HG03558 (cell line): ENCODE measurements at regions not wholly inside any gene's neighbourhood (a gene's known extent, or its start where the extent isn't known, plus 50 kb on each side); places are given as distances from the start of the nearest gene placed in this dataset.
"Not testable (repeated sequence)": the region's sequence is repeated elsewhere in the genome, so short reads cannot be mapped to it uniquely, and the experiment has no call there.

Source experiments
- ATAC-seq: cut with Tn5 transposase; IDR thresholded peaks from one replicate; pipeline ENCODE4 v1.9.1; 2021; ENCODE audit warnings: moderate number of reproducible peaks; ENCODE audit not compliant: unreplicated experiment; ENCODE audit errors: extremely low read depth

GRCh38 chr13:24563087-24563486, 50.5 kb upstream of the PARP4 start:
- ATAC-seq: no peak

GRCh38 chr13:24563971-24564370, 51.4 kb upstream of the PARP4 start:
- not testable (repeated sequence) for ATAC-seq

- ATAC-seq: no peak
Observed at GRCh38 chr13:24564881-24565280, 52.3 kb upstream of the PARP4 start.

DNA sequence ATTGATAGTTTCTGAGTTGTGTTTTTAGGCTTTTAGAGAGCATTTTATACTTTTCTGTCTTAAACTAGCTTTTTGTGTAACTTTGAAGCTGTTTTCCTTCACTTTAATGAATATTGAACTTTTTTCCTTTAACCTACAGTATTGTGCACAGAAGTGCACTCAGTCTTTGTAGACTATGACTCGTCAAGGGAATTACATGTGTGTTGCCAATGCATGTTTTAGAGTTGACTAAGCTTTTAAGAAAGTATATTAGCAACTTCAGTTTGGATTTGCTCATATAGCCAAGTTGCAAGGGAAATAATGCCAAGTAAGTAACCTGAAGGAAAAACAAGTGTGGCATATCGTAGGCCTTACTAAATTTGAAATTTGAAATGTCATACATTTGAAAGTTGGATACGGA, 55.0 kb upstream of the PARP4 start:
- not testable (repeated sequence) for ATAC-seq

DNA sequence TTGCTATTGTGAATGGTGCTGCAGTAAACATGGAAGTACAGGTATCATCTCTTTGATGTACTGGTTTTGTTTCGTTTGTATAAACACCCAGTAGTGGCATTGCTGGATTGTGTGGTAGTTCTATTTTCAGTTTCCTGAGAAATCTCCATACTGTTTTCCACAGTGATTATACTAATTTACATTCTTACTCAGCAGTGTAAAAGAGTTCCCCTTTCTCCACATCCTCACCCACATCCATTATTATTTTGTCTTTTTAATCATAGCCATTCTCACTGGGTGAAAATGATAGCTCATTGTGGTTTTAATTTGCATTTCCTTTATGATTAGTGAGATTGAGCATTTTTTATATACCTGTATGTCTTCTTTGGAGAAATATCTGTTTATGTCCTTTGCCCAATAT, 62.3 kb upstream of the PARP4 start:
- ATAC-seq: no peak

GRCh38 chr13:24580315-24580714, 67.7 kb upstream of the PARP4 start:
- ATAC-seq: not testable (repeated sequence)

- not testable (repeated sequence) for ATAC-seq
Observed at GRCh38 chr13:24581578-24581977, 69.0 kb upstream of the PARP4 start.

DNA sequence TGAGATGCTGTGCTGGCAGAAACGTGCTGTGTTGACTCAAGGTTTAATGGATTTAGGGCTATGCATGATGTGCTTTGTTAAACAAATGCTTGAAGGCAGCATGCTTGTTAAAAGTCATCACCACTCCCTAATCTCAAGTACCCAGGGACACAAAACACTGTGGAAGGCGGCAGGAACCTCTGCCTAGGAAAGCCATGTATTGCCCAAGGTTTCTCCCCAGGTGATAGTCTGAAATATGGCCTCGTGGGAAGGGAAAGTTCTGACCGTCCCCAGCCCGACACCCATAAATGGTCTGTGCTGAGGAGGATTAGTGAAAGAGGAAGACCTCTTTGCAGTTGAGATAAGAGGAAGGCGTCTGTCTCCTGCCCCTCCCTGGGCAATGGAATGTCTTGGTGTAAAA, 79.1 kb upstream of the PARP4 start:
- ATAC-seq: not testable (repeated sequence)

DNA sequence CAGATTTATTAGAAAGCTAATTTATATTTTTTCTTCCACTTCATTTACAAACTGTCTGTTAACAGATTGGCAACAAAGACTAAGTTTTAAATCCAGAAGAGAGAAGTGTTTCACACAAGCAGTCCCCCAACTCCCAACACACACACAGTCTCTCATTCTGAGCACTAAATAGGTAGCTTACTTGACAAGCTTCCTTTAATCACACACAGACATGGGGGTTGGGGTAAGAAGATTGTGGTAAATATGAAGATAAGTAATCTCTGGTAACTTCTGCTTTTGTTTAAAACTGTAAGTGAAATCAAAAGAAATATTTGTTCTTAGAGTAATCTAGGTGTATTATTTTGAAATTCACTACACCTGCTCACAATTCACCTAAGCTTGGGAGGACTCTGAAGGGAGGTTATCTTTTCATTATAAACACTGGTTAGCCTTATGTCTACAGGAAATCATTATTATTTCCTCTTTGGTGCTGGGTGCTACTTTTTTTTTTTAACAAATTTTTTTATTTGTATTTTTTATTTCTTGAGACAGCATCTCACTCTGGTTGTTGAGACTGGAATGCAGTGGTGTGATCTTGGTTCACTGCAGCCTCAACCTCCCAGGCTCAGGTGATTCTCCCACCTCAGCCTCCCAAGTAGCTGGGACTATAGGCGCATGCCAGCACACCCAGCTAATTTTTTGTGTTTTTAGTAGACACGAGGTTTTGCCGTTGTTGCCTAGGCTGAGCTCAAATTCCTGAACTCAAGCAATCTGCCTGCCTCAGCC, 82.1 kb upstream of the ATP12A start:
- not testable (repeated sequence) for ATAC-seq

DNA sequence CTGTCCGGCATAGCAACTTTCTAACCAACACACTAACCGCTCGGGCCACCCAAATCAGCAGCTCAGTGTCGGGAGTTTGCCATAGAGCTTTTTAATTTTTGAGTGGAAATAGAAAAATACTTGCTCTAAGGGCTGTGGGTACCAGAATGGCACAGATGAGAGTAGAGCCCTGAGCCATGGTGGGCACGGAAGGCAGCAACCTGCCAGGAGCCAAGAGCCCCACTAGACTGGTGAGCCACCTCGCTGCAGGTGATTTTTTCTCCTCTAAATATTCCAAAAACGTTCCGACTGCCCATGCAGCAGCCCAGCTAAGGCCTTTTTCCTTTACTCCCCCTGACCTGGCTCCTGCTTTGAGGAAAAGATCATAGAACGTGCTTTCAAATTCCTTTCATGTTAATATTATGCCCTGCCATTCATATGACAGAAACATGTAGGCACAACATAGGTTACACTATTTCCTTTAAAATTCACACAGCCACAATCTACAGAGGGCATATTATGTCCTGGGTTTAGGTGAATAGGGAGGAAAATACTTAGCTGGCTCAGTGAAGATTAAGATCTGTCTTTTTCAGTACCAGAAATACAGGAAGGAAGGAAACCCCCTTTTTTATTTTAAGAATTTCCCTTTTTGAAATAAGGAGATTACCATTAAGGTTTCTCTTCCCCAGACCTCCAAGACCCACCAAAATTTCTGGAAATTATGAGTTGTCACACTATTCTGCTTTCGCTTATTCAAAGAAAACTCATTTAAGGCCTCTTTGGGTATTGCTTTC, 81.0 kb upstream of the ATP12A start:
- ATAC-seq: not testable (repeated sequence)

GRCh38 chr13:24605923-24606372, 74.3 kb upstream of the ATP12A start:
- no peak for ATAC-seq

GRCh38 chr13:24606486-24607170, 73.6 kb upstream of the ATP12A start:
- ATAC-seq: no peak

- ATAC-seq: no peak
Observed at GRCh38 chr13:24610956-24611355, 69.3 kb upstream of the ATP12A start.

DNA sequence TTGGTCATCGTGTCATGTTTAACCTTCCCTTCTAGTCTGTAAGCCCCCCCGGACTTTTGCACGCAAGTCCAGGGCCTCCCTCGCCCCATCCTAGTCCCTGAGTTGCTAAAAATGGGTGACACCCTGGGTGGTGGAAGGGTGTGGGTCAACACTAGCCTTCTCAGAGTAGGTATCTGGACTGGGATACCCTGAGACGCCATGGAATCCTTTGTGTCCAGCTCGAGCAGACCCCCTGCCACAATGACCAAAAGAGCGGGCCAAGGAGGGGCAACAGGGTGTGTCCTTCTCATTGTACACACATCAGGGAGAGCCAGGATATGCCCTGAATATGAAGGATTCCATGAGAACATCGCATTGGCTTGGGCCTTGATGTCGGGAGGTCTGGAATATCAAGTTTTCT, 67.5 kb upstream of the ATP12A start:
- ATAC-seq: no peak

DNA sequence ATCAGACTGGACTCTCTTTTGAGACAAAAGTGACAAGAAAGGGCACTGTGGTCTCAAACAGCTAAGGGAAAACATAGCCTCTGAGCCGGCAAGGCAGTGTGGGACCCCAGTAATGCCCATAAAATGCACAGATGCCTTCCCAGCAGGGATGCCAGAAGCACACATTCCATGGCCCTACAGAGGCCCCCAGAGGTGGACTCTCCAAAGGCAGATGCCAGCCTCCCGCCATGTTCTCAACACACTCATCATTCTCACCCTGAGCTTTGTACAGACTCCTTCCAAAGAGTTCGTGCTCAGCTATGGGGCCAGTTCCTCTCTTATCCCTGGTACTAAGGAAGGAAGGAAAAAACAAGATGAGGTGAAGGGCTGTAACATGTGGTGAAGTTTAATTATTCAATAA, 67.1 kb upstream of the ATP12A start:
- ATAC-seq: no peak

DNA sequence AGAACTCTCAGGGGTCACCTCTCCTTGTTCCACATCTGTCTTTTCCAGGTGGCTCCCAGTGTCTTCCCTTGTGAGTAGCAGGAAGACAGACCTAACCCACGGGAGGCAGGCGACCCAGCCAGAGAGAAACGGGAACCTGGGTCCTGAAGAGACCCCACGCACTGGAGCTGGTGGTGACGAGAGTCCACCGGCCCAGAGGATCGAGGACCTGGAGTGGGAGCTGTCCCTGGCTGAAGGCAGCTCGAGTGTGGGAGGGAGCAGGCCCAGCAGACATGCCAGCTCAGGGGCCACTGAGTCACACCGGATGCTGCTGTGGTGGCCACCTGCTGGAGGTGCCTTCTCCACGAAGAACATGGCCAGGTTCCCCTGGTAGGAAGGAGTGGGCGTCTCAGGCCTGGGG, 66.5 kb upstream of the ATP12A start:
- no peak for ATAC-seq

DNA sequence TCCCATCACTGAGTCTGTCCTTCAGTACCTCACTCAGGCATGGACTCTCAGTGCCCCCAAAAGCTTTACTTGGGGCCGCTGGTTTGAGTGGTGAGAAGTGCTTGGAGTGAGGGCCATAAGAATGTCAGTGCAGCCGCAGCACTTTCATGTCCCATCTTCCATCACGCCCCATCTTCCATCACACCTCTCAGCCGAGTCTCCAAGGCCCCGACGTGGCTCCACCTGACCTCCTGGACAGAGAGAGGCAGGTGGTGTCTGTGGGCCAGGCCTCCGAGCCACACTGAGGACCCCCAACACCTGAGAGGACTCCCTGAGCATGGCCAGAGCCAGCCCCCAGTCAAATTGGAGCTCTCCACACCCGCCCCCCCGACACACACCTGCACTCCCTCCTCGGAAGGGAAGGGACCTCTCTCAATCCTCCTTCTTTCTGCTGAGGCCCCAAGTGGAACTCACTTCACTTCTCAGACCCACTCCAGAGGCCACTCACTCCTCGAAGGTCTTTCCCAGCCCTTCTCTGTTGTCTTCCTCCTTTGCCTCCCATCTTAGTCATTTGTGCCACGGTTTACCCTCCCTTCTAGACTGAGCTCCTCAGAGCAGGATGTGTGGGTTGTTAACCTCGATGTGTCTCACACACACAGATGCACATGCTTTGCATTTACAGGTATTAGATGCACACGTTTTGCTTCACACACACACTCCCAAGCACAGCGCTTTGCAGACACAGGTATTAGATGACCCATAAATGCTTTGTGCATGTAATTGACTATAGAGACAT, 65.7 kb upstream of the ATP12A start:
- no peak for ATAC-seq

DNA sequence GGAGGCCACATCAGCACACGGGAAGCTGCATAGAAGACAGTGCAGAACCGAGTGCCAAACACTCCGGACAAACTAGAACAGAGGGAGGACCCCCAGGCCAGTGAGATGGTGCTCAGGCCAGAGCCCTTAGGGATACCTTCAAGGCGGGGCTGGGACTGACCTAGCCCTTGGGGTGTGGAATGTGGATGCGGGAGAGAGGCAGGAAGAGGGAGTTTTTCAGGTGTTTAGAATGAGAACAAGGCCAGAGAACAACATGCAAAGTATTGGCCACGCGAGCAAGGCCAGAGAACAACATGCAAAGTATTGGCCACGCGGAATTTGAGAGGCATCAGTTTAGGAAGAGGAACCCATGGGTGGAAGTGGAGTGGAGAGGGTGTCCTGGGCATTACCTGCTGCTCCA, 65.1 kb upstream of the ATP12A start:
- ATAC-seq: no peak

DNA sequence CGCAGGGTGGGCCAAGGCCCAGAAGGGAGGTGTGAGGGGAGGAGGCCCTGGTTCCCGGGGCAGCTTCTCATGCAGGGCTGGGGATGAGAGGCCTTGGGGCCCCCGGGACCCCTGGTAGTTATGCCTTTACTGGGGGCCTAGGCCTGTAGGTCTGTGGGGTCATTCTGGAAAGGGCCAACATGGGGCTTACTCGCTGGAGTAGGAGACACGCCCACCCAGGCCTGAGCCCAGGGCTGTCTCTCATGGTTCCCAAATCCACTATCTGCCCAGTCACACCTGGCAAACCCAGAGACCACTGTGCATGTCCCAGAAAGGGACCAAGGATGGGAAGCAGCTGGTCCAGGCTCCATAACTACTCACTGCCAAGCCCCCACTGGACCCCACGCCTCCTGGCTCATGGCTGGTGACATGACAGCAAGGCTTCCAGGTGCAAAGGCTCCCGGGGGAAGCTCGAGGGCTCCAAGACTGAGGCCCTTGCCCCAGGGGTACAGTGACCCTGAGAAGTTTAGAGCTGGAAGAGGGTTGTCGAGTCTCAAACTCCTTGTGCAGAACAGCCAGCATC, 64.2 kb upstream of the ATP12A start:
- no peak for ATAC-seq

DNA sequence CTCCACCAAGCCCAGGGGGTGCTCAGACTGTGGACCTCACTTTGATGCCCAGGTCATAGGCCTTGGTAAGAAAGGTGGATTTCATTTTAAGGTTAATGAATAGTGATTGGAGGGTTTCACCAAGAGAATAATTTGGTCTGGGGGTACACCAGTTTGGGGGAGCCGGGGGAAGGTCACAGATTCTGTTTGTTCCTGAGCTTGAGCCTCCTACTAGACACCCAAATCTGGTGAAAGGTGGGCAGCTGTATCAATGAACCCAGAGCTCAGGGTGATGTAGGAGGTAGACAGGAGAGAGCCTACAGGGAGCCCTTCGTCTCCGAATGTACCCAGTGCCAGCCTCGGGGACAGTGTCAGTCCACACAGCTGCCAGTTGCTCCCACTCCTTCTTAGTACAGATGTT, 63.7 kb upstream of the ATP12A start:
- no peak for ATAC-seq
